ENCODE measurements at regions not wholly inside any gene's neighbourhood (a gene's known extent, or its start where the extent isn't known, plus 50 kb on each side); places are given as distances from the start of the nearest gene placed in this dataset.

- H3K56ac ChIP-seq (replicated peaks; ENCODE audit: insufficient read length, low read depth, low read length), result no peak overlapping the region
- H3K4me1 ChIP-seq (replicated peaks in 1 of 4; ENCODE audit: control insufficient read depth in 3 of 4, insufficient read depth in 4 of 4, low read length in 3 of 4), result no peaks in the 10 kb centered on the region; a peak in 1 of 7 replicates
- WGBS, 2 experiments (ENCODE audit: extremely low coverage in 1 of 2, insufficient coverage in 1 of 2, insufficient read length in 1 of 2, insufficient replicate concordance in 2 of 2, low coverage in 1 of 2, low lambda C conversion rate in 2 of 2, missing lambda C conversion rate in 1 of 2), result 91% methylated on average over 3 of the region's 3 CpGs; no CpG with 5 or more reads in 1 of the 2 experiments
- H4K91ac ChIP-seq (replicated peaks; ENCODE audit: insufficient read length, low read length), result no peak overlapping the region
- H4K5ac ChIP-seq (ENCODE audit: insufficient read length, low read depth, low read length), result no peak overlapping the region
- H3K36me3 ChIP-seq (ENCODE audit: control insufficient read depth in 2 of 4, insufficient read depth in 4 of 4, low read length in 3 of 4), result no peaks in the 10 kb centered on the region
- H3K4ac ChIP-seq (replicated peaks; ENCODE audit: insufficient read length, low read depth, low read length), result no peak overlapping the region
- DNase-seq (ENCODE audit: low read depth in 1 of 2, low spot score in 2 of 2) (no peak), FAIRE-seq (no peak)
- ChIA-PET POLR2A (ENCODE audit: partially characterized antibody) (no interaction called here), CTCF (ENCODE audit: partially characterized antibody) (no interaction called here)
- no peak overlapping the region for H2BK5ac ChIP-seq (ENCODE audit: low read depth, low read length)
- H2AK5ac ChIP-seq (ENCODE audit: low read depth, low read length), result no peak overlapping the region
- no peak overlapping the region for H2BK120ac ChIP-seq (replicated peaks; ENCODE audit: low read depth, low read length)
- H3K4me2 ChIP-seq (ENCODE audit: insufficient read depth in 1 of 2, low read depth in 2 of 2, low read length in 2 of 2), result no peak overlapping the region
- H3K79me1 ChIP-seq (ENCODE audit: low read depth, low read length), result no peaks in the 10 kb centered on the region
- no peak overlapping the region for H3K27ac ChIP-seq (ENCODE audit: low read depth, low read length)
- no peak overlapping the region for H3K23ac ChIP-seq (ENCODE audit: insufficient read length)
- no peak overlapping the region for H2BK20ac ChIP-seq (ENCODE audit: low read length)
- H4K20me1 ChIP-seq (replicated peaks in 1 of 2; ENCODE audit: control insufficient read depth in 1 of 2, insufficient read depth in 2 of 2, low read length in 2 of 2), result no peaks in the 10 kb centered on the region
- H3K9ac ChIP-seq (replicated peaks in 1 of 4; ENCODE audit: extremely low read depth in 1 of 4, low read depth in 3 of 4, low read length in 3 of 4), result no peak overlapping the region
- no peak overlapping the region for H2BK15ac ChIP-seq (ENCODE audit: low read length)
- H3K4me3 ChIP-seq (ENCODE audit: extremely low read depth in 1 of 4, insufficient read depth in 2 of 4, low read depth in 3 of 4, low read length in 4 of 4), result no peak overlapping the region
- no peaks in the 10 kb centered on the region for H3K9me3 ChIP-seq (ENCODE audit: insufficient read depth in 2 of 2, low read depth in 1 of 2, low read length in 1 of 2)
- no peak overlapping the region for H3K14ac ChIP-seq (ENCODE audit: insufficient read length)
- no peaks in the 10 kb centered on the region for H3K23me2 ChIP-seq (ENCODE audit: low read depth, low read length)
- H2AFZ ChIP-seq (ENCODE audit: low read length), result no peak overlapping the region
- no peak overlapping the region for H3K18ac ChIP-seq (ENCODE audit: extremely low read depth, low read length)
- H2BK12ac ChIP-seq (ENCODE audit: low read depth, low read length), result peak overlapping the region; percentile 27; the same call in 1 of the 2 replicates
- H4K8ac ChIP-seq (ENCODE audit: extremely low read depth, insufficient read depth, low read length), result no peak overlapping the region
- H3K79me2 ChIP-seq (ENCODE audit: control insufficient read depth in 1 of 2, insufficient read depth in 2 of 2, low read length in 2 of 2), result no peaks in the 10 kb centered on the region
- no peaks in the 10 kb centered on the region for H3K27me3 ChIP-seq (replicated peaks in 1 of 4; ENCODE audit: control insufficient read depth in 3 of 4, extremely low read depth in 1 of 4, insufficient read depth in 3 of 4, low read length in 3 of 4)
- TF ChIP-seq E2F6 (IDR thresholded peaks at IDR 0.05) (no peak), CREB1 (IDR thresholded peaks at IDR 0.05) (no peak), RAD21 (IDR thresholded peaks at IDR 0.05 in 1 of 2, conservative IDR thresholded peaks at IDR 0.05 in 1 of 2; ENCODE audit: low read depth in 2 of 2, low read length in 2 of 2) (no peak), NANOG (IDR thresholded peaks at IDR 0.05; ENCODE audit: insufficient read depth, low read depth, low read length, poor library complexity, severe bottlenecking) (no peak), POLR2AphosphoS5 (IDR thresholded peaks at IDR 0.05; ENCODE audit: low read depth, low read length) (no peak), ATF3 (IDR thresholded peaks at IDR 0.05; ENCODE audit: insufficient read depth, low read depth, low read length) (no peak), TAF1 (IDR thresholded peaks at IDR 0.05; ENCODE audit: low read depth, low read length) (no peak)
Observed at GRCh38 chr7:101749891-101750290, 67.5 kb upstream of the CUX1 start.
